SK-N-SH treated with all-trans-retinoic acid at 6 μM for 48 hours (cell line): ENCODE measurements at regions not wholly inside any gene's neighbourhood (a gene's known extent, or its start where the extent isn't known, plus 50 kb on each side); places are given as distances from the start of the nearest gene placed in this dataset.

Experiments used
- ATAC-seq: fragments of 200-7000 bp; cut with Tn5 transposase; 3 replicates; pipeline ENCODE4 v1.9.1; 2020; ENCODE audit warnings: mild to moderate bottlenecking, moderate library complexity
- ARNTL ChIP-seq: fragments of 450-650 bp; formaldehyde crosslinking; IDR thresholded peaks from 2 replicates; pipeline ENCODE4 v1.5.0; 2020; ENCODE audit warnings: low read depth, mild to moderate bottlenecking, moderate library complexity, borderline replicate concordance
- BACH2 ChIP-seq: fragments of 250-450 bp; sonication (Bioruptor Pico); IDR thresholded peaks from 2 replicates; pipeline ENCODE4 v1.9.0; 2021; ENCODE audit warnings: mild to moderate bottlenecking, borderline replicate concordance
- CSDC2 ChIP-seq: fragments of 250-450 bp; sonication (Bioruptor Pico); IDR thresholded peaks from 2 replicates; pipeline ENCODE4 v1.5.0; 2020; ENCODE audit warnings: mild to moderate bottlenecking, moderate library complexity
- ESRRG ChIP-seq: fragments of 250-450 bp; sonication (Bioruptor Pico); IDR thresholded peaks from 2 replicates; pipeline ENCODE4 v1.6.1; 2021; ENCODE audit warnings: mild to moderate bottlenecking
- GLIS3 ChIP-seq: fragments of 250-450 bp; sonication (Bioruptor Pico); IDR thresholded peaks from 2 replicates; pipeline ENCODE4 v1.5.0; 2020; ENCODE audit warnings: mild to moderate bottlenecking, moderate library complexity
- ISL1 ChIP-seq: fragments of 250-450 bp; sonication (Bioruptor Pico); IDR thresholded peaks from 2 replicates; pipeline ENCODE4 v2.1.2; 2022; ENCODE audit warnings: mild to moderate bottlenecking, moderate library complexity
- OSR1 ChIP-seq: fragments of 250-450 bp; sonication (Bioruptor Pico); IDR thresholded peaks from 2 replicates; pipeline ENCODE4 v1.8.0; 2022; ENCODE audit warnings: moderate library complexity, mild to moderate bottlenecking, inconsistent platforms
- PATZ1 ChIP-seq: fragments of 250-450 bp; sonication (Bioruptor Pico); IDR thresholded peaks from 2 replicates; pipeline ENCODE4 v1.8.0; 2020; ENCODE audit warnings: mild to moderate bottlenecking, moderate library complexity, borderline replicate concordance
- PPARA ChIP-seq: fragments of 250-450 bp; sonication (Bioruptor Pico); IDR thresholded peaks from 2 replicates; pipeline ENCODE4 v1.5.0; 2020; ENCODE audit warnings: mild to moderate bottlenecking, borderline replicate concordance
- RARB ChIP-seq: fragments of 250-450 bp; sonication (Bioruptor Pico); IDR thresholded peaks from 2 replicates; pipeline ENCODE4 v1.8.0; 2021; ENCODE audit warnings: mild to moderate bottlenecking, moderate library complexity
- SNAI2 ChIP-seq: fragments of 250-450 bp; sonication (Bioruptor Pico); IDR thresholded peaks from 2 replicates; pipeline ENCODE4 v1.5.0; 2020; ENCODE audit warnings: mild to moderate bottlenecking, moderate library complexity
- TCF4 ChIP-seq: fragments of 250-450 bp; sonication (Bioruptor Pico); IDR thresholded peaks from 2 replicates; pipeline ENCODE4 v1.8.0; 2021; ENCODE audit warnings: mild to moderate bottlenecking, moderate library complexity, borderline replicate concordance
- TOX ChIP-seq: fragments of 250-450 bp; sonication (Bioruptor Pico); IDR thresholded peaks from 2 replicates; pipeline ENCODE4 v1.8.0; 2021; ENCODE audit warnings: mild to moderate bottlenecking, moderate library complexity, borderline replicate concordance
- TSHZ2 ChIP-seq: fragments of 250-450 bp; sonication (Bioruptor Pico); IDR thresholded peaks from 2 replicates; pipeline ENCODE4 v1.5.0; 2020; ENCODE audit warnings: mild to moderate bottlenecking, moderate library complexity
- ZC3H10 ChIP-seq: fragments of 250-450 bp; sonication (Bioruptor Pico); IDR thresholded peaks from 2 replicates; pipeline ENCODE4 v1.5.1; 2021; ENCODE audit warnings: mild to moderate bottlenecking, moderate library complexity
- ZFP3 ChIP-seq: fragments of 250-450 bp; sonication (Bioruptor Pico); IDR thresholded peaks from 2 replicates; pipeline ENCODE4 v1.5.0; 2020; ENCODE audit warnings: mild to moderate bottlenecking, moderate library complexity
- ZFP30 ChIP-seq: fragments of 450-650 bp; formaldehyde crosslinking; IDR thresholded peaks from 2 replicates; pipeline ENCODE4 v1.5.0; 2022; ENCODE audit warnings: mild to moderate bottlenecking, moderate library complexity
- ZNF565 ChIP-seq: fragments of 450-650 bp; formaldehyde crosslinking; conservative IDR thresholded peaks from 2 replicates; pipeline ENCODE4 v1.5.0; 2020; ENCODE audit warnings: low read depth, mild to moderate bottlenecking, moderate library complexity
- ZNF70 ChIP-seq: fragments of 450-650 bp; formaldehyde crosslinking; IDR thresholded peaks from 2 replicates; pipeline ENCODE4 v1.5.0; 2020; ENCODE audit warnings: mild to moderate bottlenecking, moderate library complexity
- ZNF8 ChIP-seq: fragments of 450-650 bp; formaldehyde crosslinking; IDR thresholded peaks from 2 replicates; pipeline ENCODE4 v1.5.0; 2020; ENCODE audit warnings: mild to moderate bottlenecking, moderate library complexity
- TF ChIP-seq, protein P1 (sequence below): fragments of 250-450 bp; sonication (Bioruptor Pico); IDR thresholded peaks from 2 replicates; pipeline ENCODE4 v1.8.0; 2021; ENCODE audit warnings: low read depth, mild to moderate bottlenecking, moderate library complexity, borderline replicate concordance
- TF ChIP-seq, protein P2 (sequence below): fragments of 250-450 bp; sonication (Bioruptor Pico); IDR thresholded peaks from 2 replicates; pipeline ENCODE4 v1.5.1; 2020; ENCODE audit warnings: low read depth, mild to moderate bottlenecking, moderate library complexity
- TF ChIP-seq, protein P3 (sequence below): fragments of 250-450 bp; sonication (Bioruptor Pico); IDR thresholded peaks from 2 replicates; pipeline ENCODE4 v1.5.1; 2021; ENCODE audit warnings: mild to moderate bottlenecking, moderate library complexity

- TF ChIP-seq OSR1 (CRISPR knock-in tag) (no peak), ZC3H10 (0 out of 2 replicates have a peak, but pooled peaks have one; percentile 82), RARB (CRISPR knock-in tag) (peak; percentile 61; the same call in 1 of the 2 replicates), GLIS3 (CRISPR knock-in tag) (no peak), ARNTL (CRISPR knock-in tag) (no peak), ZNF565 (no peak), ZFP3 (CRISPR knock-in tag) (no peak), TOX (CRISPR knock-in tag) (peak; percentile 81), ESRRG (CRISPR knock-in tag) (no peak), CSDC2 (CRISPR knock-in tag) (no peak), BACH2 (no peak), PPARA (no peak), PATZ1 (no peak), ISL1 (CRISPR knock-in tag) (peak; percentile 79), TSHZ2 (no peak), SNAI2 (CRISPR knock-in tag) (no peak), ZNF8 (no peak), ZFP30 (no peak), TCF4 (peak; percentile 13; the same call in 1 of the 2 replicates), ZNF70 (CRISPR knock-in tag) (no peak)
- TF ChIP-seq, protein P1, sequence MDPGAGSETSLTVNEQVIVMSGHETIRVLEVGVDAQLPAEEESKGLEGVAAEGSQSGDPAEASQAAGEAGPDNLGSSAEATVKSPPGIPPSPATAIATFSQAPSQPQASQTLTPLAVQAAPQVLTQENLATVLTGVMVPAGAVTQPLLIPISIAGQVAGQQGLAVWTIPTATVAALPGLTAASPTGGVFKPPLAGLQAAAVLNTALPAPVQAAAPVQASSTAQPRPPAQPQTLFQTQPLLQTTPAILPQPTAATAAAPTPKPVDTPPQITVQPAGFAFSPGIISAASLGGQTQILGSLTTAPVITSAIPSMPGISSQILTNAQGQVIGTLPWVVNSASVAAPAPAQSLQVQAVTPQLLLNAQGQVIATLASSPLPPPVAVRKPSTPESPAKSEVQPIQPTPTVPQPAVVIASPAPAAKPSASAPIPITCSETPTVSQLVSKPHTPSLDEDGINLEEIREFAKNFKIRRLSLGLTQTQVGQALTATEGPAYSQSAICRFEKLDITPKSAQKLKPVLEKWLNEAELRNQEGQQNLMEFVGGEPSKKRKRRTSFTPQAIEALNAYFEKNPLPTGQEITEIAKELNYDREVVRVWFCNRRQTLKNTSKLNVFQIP (CRISPR knock-in tag) = no peak
- TF ChIP-seq, protein P2, sequence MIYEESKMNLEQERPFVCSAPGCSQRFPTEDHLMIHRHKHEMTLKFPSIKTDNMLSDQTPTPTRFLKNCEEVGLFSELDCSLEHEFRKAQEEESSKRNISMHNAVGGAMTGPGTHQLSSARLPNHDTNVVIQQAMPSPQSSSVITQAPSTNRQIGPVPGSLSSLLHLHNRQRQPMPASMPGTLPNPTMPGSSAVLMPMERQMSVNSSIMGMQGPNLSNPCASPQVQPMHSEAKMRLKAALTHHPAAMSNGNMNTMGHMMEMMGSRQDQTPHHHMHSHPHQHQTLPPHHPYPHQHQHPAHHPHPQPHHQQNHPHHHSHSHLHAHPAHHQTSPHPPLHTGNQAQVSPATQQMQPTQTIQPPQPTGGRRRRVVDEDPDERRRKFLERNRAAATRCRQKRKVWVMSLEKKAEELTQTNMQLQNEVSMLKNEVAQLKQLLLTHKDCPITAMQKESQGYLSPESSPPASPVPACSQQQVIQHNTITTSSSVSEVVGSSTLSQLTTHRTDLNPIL = no peak
- TF ChIP-seq, protein P3, sequence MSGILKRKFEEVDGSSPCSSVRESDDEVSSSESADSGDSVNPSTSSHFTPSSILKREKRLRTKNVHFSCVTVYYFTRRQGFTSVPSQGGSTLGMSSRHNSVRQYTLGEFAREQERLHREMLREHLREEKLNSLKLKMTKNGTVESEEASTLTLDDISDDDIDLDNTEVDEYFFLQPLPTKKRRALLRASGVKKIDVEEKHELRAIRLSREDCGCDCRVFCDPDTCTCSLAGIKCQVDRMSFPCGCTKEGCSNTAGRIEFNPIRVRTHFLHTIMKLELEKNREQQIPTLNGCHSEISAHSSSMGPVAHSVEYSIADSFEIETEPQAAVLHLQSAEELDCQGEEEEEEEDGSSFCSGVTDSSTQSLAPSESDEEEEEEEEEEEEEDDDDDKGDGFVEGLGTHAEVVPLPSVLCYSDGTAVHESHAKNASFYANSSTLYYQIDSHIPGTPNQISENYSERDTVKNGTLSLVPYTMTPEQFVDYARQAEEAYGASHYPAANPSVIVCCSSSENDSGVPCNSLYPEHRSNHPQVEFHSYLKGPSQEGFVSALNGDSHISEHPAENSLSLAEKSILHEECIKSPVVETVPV = no peak
- ATAC-seq = peak; percentile 89
These were observed 567.3 kb upstream of the KLF4 start for GRCh38 chr9:108056805-108057386.

- ATAC-seq = peak; percentile 40
- no peak for TF ChIP-seq TSHZ2
These were observed 566.7 kb upstream of the KLF4 start for GRCh38 chr9:108056084-108056804.
